NCI-H1694 (cell line): ENCODE measurements at regions not wholly inside any gene's neighbourhood (a gene's known extent, or its start where the extent isn't known, plus 50 kb on each side); places are given as distances from the start of the nearest gene placed in this dataset.

Experiments used
- DNase-seq: peaks from one replicate; lab custom pipeline; 2025; lab: John Stamatoyannopoulos, UW

GRCh38 chr12:85352016-85352415, 72.0 kb downstream of the ALX1 start:
- DNase-seq: no peak

- DNase-seq: no peak
These were observed 76.8 kb downstream of the ALX1 start for GRCh38 chr12:85356596-85357385.

DNA sequence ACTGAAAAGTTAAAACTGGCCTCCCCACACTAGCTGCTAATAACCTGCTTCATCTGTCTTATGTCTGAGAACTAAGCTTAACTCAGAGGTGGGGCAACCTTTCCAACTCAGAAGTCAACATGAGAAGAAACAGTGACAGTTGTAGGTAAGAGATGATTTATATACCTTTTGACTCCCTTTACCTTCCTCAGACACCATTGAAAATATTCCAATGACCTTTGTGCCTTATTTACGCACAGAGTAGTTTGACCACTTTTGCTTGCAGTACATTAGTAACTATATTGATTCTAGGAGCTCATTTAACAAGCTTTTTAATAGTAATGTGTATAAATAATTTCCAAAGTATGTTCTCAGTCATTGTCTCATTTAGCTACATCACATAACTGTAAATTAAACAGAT, 77.6 kb downstream of the ALX1 start:
- no peak for DNase-seq

- no peak for DNase-seq
These were observed 78.7 kb downstream of the ALX1 start for GRCh38 chr12:85358715-85359114.

DNA sequence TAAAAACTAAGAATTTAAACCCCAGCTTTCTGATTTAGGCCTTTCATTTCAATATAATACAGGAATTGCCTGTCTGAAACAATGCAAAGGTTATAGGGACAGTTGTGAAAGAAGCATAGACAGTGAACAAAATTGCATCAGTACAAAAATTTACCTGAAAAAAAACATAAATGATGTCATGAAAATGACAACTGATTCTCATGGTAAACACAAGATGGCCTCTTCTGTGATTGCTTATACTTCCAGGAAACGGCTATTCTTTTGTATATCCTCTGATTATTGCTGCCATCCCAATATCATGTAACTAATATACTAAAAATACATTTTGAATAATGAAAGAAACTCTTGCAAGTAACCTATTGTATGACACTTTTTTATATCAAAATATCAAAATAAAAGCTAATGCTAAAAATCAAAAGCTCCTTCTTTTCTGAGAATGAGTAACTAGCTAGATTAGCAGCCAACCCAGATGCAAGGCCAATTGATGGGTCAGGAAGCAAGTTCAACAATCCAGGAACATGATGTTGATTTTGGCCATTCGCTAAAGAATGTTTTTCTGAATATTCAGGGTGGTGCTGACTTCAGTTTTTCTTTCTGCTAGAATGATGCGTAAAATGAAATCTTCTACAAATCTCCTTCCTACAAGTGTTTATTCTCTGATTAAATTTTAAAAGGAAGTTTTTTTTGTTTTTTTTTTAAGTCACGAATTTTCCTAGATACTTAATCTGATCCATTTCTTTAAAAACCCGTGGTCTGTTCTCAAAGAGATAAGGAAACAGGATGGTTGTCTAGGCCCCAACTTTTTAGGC, 83.6 kb downstream of the ALX1 start:
- no peak for DNase-seq

DNA sequence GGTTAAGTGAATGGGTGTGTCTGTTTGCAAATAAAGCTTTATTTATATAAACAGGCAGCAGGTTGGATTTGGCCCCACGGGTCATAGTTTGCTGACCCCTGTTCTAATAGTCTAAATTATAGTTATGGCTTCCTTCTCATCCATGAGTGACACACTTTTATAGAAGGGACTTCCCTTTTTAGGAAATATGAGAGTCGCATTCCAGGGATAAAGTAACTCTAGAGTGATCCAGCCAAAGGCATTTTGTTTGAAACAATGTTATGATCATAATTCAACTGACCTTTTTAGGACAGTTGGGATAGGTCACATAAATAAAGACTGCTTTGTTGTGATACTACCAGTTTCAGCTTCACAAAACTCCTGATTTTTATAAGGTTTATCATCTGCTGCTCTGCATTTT, 87.9 kb downstream of the ALX1 start:
- DNase-seq: no peak

GRCh38 chr12:85369365-85370154, 89.5 kb downstream of the ALX1 start:
- no peak for DNase-seq

- no peak for DNase-seq
These were observed 93.0 kb downstream of the ALX1 start for GRCh38 chr12:85373045-85373444.

GRCh38 chr12:85374981-85375380, 95.0 kb downstream of the ALX1 start:
- no peak for DNase-seq

GRCh38 chr12:85385406-85385805, 105.4 kb downstream of the ALX1 start:
- DNase-seq: no peak

DNA sequence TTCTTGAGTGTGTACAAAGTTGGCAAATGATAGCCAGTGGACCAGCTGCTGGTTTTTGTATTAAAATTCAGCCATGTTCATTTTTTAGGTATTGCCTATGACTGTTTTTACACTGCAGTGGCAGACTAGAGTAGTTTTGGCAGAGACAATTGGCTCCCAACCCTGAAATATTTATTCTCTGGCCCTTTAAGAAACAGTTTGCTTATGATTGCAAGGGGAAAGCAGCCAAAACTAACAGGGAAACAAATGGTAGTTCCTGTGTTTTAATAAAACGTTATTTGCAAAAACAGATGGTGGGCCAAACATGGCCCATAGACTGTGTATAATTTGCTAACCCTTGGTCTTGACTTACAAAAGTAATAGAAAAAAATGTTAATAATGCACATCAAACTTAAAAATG, 110.2 kb downstream of the ALX1 start:
- DNase-seq: no peak

GRCh38 chr12:85392508-85392907, 112.5 kb downstream of the ALX1 start:
- no peak for DNase-seq

DNA sequence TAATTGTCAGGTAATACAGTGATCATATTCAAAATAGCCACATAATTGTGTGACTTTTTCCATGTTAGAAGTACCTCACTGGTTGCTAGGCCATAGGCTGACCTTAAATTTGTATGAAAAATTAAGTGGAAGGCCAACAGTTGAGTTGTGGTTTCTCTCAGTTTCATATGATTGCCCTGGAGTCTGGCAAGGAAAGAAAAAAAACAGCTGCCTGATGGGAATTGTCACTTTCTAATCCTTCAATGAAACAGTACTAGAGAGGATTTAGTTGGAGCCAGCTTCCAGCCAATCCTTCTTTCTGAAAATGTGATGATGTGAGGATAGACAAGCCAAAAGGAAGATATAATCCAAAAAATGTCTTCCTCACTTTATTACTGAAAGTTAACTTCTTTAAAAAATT, 113.6 kb downstream of the ALX1 start:
- DNase-seq: no peak

DNA sequence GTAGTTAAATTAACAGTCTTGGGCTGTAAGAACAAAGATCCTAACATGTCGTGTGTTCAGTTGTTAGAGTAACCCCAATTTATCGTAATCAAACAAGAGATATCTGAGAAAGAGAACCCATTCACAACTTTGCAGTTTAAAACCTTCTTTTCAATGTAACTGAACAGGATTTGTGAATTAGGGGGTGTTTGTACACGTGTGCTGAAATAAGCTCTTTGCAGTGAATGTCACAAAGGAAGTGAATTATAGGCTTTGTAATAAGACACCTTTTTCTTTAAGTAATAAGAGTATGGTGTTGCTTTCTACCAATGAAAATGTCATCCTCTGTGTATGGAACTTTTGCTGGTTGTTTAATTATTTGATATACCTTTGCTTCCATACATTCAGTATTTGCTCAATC, 114.0 kb downstream of the ALX1 start:
- no peak for DNase-seq

DNA sequence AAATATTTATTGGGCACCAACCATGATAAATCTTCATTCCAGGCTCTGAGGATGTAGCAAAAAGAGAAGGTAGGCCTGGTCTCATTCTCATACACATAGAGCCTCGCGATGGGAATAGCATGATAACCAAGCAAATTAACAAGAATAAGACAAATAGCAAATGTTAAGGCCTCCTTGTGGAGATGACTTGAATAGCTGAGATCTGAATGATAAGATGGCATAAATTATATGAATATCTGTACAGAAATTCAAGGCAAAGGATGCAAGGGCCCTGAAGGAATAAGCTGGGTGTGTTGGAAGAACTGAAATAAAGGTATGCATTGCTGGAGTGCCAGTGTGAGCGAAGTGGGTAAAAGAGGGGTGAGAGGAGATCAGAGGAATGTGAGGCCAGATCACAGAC, 114.8 kb downstream of the ALX1 start:
- no peak for DNase-seq

DNA sequence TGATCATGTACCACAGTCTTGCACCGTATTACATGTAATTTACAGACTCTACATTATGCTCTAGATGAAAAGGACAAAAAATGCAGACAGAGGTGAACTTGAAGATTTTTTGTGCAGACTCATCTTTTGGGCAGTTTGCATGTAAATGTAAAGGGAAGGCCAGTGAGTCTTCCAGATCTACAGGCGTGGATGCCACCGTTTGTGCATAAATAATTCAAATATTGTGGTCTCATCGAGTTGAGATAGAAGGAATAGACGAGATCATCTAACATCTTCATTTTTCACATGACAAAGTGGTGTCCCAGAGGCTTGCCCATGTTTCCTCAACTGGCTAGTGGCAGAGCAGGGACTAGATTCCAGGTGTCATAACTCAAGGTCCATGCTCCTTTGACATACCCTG, 125.2 kb downstream of the ALX1 start:
- no peak for DNase-seq

DNA sequence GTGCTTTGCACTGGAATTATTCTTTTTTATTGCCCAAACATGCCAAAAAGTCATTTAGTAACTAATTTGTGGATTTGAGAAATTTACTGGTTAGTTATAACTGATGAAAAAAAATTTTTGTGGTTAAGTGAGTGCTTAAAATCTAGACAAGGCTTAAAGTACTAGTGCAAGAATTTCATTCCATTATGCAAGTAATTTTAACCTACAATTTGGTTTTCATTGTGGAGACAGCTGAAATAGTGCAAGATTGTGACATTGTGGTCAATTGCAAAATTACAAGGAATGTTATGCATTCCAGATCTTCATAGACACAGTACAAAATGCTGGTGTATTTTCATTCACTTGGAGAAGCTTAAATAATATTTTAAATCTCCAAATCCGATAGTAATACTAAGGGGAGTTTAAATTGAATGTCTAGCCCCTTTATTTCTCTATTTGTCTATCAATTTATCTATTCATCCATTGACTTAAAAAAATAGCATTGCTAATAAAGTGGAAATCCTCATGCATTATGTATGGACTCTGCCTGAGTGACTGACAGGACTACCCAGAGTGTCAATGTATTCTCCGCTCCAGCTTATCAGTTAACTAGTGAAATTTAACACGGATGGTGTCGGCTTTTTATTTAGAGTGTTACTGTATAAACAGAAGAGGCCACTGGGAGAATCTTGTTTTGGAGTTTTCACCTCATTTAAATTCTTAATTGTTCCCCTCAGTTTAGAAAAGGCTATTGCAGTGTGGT, 125.9 kb downstream of the ALX1 start:
- DNase-seq: no peak

- DNase-seq: no peak
These were observed 133.2 kb downstream of the ALX1 start for GRCh38 chr12:85413266-85413665.

GRCh38 chr12:85422762-85423161, 142.7 kb downstream of the ALX1 start:
- DNase-seq: no peak

DNA sequence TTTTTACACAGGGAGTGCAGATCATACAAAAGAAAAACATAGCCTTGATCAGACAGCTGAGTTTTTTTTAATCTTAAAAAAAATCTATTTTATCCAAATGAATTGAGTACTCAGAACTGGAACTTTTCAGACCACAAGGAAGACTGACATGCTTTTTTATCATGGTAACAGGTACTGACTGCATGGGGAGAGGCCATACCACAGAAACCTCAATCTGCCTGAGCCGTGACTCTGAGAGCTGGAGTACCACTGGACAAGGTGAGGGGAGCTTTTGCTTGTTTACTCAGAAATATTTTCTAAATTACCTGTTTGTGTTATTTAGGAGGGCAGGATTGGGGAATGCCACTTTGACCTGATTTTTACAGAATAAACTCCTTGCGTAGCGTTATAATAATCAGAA, 143.9 kb downstream of the ALX1 start:
- no peak for DNase-seq

DNA sequence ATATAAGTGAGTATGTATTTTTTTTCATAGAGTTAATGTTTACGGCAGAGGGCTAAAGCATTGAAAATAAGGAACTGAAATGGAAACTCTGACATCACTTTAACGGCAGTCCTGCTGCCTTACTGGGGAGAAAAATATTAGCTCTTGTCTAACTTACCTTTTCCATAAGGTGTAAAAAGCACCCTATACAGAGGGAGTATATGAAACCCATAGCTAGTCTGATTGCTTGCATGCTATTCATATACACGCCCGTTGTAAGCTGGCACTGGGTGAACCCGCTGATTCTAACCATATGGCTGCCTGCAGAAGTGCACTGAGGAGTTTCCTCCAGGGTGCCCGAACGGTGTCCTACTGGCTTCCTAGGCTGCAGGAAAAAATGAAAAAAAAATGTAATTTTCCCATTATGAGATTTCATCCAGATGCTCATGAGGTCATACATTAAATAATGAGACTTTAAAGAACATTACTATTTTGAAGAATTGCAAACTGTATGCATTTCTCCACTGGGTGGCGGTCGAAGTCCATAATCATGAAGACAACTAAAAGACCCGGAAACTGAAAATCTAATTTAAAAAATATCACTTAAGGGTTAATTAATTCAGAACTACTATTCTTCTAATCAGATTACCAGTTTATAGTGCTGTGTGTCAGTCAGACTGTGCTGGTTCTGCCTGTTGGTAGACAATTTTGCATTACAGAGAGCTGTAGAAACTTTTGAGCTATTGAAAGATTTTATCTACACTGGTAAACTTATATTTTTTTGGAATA, 144.7 kb downstream of the ALX1 start:
- DNase-seq: peak; percentile 11

GRCh38 chr12:85425349-85425612, 145.3 kb downstream of the ALX1 start:
- DNase-seq: no peak
